ENCODE measurements at regions not wholly inside any gene's neighbourhood (a gene's known extent, or its start where the extent isn't known, plus 50 kb on each side); places are given as distances from the start of the nearest gene placed in this dataset.

DNA sequence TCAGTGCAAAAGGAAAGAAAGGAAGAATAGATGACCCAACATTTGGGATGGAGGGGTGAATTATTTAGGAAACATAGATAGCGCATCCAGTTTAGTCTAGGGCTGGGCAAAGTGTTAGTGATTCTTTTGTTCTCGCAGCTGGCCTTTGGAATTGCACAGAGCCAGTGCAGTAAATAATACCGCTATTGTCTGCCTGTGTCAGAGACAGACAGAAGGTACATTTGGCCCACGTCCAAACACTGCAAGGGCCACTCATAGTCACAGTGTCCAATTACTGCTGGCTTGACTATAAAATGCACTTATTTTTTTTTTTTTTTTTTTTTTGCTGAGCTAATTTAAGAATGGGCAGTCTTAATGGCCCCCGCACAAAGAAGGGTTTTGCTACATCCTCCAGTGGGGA, 638.6 kb downstream of the BCL11B start (continued):
- TF ChIP-seq AGO1 (IDR thresholded peaks at IDR 0.05; ENCODE audit: low read depth, low read length, poor library complexity, severe bottlenecking) (no peak), SOX13 (IDR thresholded peaks at IDR 0.05) (no peak), SOX13 (CRISPR knock-in tag; conservative IDR thresholded peaks at IDR 0.05 in 1 of 2, IDR thresholded peaks at IDR 0.05 in 1 of 2) (peak in 1 of 2 experiments; percentile 60; a peak in 2 of 4 replicates), ZNF143 (CRISPR knock-in tag; IDR thresholded peaks at IDR 0.05) (no peak)
- TF ChIP-seq, protein P1, sequence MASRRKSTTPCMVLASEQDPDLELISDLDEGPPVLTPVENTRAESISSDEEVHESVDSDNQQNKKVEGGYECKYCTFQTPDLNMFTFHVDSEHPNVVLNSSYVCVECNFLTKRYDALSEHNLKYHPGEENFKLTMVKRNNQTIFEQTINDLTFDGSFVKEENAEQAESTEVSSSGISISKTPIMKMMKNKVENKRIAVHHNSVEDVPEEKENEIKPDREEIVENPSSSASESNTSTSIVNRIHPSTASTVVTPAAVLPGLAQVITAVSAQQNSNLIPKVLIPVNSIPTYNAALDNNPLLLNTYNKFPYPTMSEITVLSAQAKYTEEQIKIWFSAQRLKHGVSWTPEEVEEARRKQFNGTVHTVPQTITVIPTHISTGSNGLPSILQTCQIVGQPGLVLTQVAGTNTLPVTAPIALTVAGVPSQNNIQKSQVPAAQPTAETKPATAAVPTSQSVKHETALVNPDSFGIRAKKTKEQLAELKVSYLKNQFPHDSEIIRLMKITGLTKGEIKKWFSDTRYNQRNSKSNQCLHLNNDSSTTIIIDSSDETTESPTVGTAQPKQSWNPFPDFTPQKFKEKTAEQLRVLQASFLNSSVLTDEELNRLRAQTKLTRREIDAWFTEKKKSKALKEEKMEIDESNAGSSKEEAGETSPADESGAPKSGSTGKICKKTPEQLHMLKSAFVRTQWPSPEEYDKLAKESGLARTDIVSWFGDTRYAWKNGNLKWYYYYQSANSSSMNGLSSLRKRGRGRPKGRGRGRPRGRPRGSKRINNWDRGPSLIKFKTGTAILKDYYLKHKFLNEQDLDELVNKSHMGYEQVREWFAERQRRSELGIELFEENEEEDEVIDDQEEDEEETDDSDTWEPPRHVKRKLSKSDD (CRISPR knock-in tag; IDR thresholded peaks at IDR 0.05; ENCODE audit: low read depth) = no peak

- Histone ChIP-seq H3K27me3 (ENCODE audit: control insufficient read depth in 1 of 2, insufficient read depth in 2 of 2, low read length in 2 of 2) (no peaks in the 10 kb centered on the region), H4K20me1 (ENCODE audit: insufficient read depth, low read length) (no peaks in the 10 kb centered on the region), H3K9me3 (ENCODE audit: low read length) (peaks cover 86% of the 10 kb centered on the region), H3K4me3 (replicated peaks in 1 of 3; ENCODE audit: insufficient read depth in 1 of 3, low read depth in 2 of 3, low read length in 3 of 3) (no peak overlapping the region), H3K4me2 (ENCODE audit: low read depth, low read length) (no peak overlapping the region), H3K9ac (ENCODE audit: insufficient read depth, low read depth, low read length) (no peak overlapping the region), H3K27ac (ENCODE audit: extremely low read length, insufficient read depth, low read length) (no peak overlapping the region), H2AFZ (ENCODE audit: low read length) (no peak overlapping the region), H3K36me3 (replicated peaks in 1 of 2; ENCODE audit: control insufficient read depth in 1 of 2, insufficient read depth in 2 of 2, low read length in 2 of 2) (no peaks in the 10 kb centered on the region), H3K4me1 (ENCODE audit: insufficient read depth, low read length) (no peaks in the 10 kb centered on the region), H3K79me2 (ENCODE audit: insufficient read depth, low read length) (no peaks in the 10 kb centered on the region)
- CTCF ChIA-PET (ENCODE audit: low intra/inter-chr PET ratio, low total read pairs) = no interaction called here
- TF ChIP-seq MAFK (conservative IDR thresholded peaks at IDR 0.05 in 1 of 2, IDR thresholded peaks at IDR 0.05 in 1 of 2; ENCODE audit: low read length in 2 of 2) (peak; percentile 70 to 81), MED8 (CRISPR knock-in tag; IDR thresholded peaks at IDR 0.05; ENCODE audit: insufficient replicate concordance) (no peak), MAFF (IDR thresholded peaks at IDR 0.05; ENCODE audit: low read depth, low read length) (peak; percentile 70)
- WGBS (ENCODE audit: low lambda C conversion rate) = 1% methylated on average over 5 of the region's 6 CpGs
- DNase-seq (ENCODE audit: low spot score) (no peak), ATAC-seq (no peak), FAIRE-seq (no peak)
- intact Hi-C loops (cut with micrococcal nuclease; ENCODE audit: unreplicated experiment) (no loop called here), in situ Hi-C loops (cut with HindIII; ENCODE audit: extremely low pct_ligation_motif_present, low pct_unique_long_range_greater_than_20kb) (no loop called here)
- POLR2A ChIA-PET = no interaction called here
- BruUV-seq (replicated peaks) = no TSS peak
These were observed 637.8 kb downstream of the BCL11B start for GRCh38 chr14:98634043-98634820.

Data from HepG2 (cell line).